ENCODE measurements at regions not wholly inside any gene's neighbourhood (a gene's known extent, or its start where the extent isn't known, plus 50 kb on each side); places are given as distances from the start of the nearest gene placed in this dataset.

DNA sequence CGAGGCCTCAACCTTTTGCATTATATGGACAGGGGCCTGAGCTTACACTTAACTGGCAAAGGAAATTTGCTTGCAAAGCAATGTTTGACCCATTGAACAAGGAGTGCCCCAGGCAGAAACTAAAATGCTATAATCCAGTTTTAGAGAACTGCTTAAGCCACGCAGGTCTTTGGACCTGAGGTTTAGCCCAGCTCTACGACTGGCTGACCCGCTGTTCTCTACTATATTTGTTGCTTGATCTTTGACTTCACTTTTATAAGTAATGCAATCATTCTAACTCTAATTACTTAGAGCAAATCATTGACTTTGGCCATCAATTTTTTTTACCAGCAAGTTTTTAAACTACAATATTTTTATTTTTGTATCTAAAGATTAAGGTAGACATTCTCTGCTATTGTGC lies 268.8 kb downstream of the MREG start:
- Histone ChIP-seq H3K27me3 (ENCODE audit: control insufficient read depth, insufficient read depth, low read length) (no peaks in the 10 kb centered on the region), H3K4me3 (ENCODE audit: low read length) (no peak overlapping the region), H3K9me3 (ENCODE audit: control insufficient read depth, insufficient read depth, low read length) (no peaks in the 10 kb centered on the region), H3K4me1 (ENCODE audit: control insufficient read depth, insufficient read depth, low read length) (no peaks in the 10 kb centered on the region), H3K27ac (ENCODE audit: low read length) (no peak overlapping the region), H3K36me3 (ENCODE audit: control insufficient read depth, insufficient read depth, low read length) (no peaks in the 10 kb centered on the region)
- no peak for DNase-seq
- intact Hi-C loops (cut with micrococcal nuclease) = no loop called here
- no peak overlapping the region for H3K4me3 Mint-ChIP-seq
- ATAC-seq = no peak
- no peaks in the 10 kb centered on the region for H3K36me3 Mint-ChIP-seq
- WGBS (ENCODE audit: insufficient coverage) = 97% methylated on average over 4 of the region's 4 CpGs
- peaks cover 9 to 23% of the 10 kb centered on the region in 2 donors for H3K27me3 Mint-ChIP-seq (ENCODE audit: low read depth in 2 of 2)
- no peaks in the 10 kb centered on the region for H3K9me3 Mint-ChIP-seq
- TF ChIP-seq, protein P1, sequence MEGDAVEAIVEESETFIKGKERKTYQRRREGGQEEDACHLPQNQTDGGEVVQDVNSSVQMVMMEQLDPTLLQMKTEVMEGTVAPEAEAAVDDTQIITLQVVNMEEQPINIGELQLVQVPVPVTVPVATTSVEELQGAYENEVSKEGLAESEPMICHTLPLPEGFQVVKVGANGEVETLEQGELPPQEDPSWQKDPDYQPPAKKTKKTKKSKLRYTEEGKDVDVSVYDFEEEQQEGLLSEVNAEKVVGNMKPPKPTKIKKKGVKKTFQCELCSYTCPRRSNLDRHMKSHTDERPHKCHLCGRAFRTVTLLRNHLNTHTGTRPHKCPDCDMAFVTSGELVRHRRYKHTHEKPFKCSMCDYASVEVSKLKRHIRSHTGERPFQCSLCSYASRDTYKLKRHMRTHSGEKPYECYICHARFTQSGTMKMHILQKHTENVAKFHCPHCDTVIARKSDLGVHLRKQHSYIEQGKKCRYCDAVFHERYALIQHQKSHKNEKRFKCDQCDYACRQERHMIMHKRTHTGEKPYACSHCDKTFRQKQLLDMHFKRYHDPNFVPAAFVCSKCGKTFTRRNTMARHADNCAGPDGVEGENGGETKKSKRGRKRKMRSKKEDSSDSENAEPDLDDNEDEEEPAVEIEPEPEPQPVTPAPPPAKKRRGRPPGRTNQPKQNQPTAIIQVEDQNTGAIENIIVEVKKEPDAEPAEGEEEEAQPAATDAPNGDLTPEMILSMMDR (IDR thresholded peaks at IDR 0.05) = no peak
- H3K4me1 Mint-ChIP-seq = peaks cover 0 to 9% of the 10 kb centered on the region in 2 donors
- H3K27ac Mint-ChIP-seq = no peak overlapping the region

DNA sequence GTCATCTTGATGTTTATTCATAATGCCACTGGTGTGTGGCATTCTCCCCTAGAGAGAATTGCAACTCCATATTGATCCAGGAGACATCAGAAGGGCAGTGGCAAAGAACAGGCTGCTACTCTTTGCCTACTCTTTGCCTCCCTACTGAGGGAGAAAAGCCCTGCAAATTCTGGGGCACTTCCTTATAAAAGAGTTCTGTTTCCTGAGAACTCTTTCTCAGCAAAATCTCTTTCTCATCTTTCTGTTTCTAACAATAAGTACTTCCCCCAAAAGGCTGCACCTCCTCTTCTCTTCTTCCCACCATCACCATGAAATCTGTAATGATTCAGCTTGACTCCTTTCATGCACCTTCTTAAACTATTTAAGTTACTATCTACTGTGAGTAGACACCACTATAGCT lies 270.3 kb downstream of the MREG start:
- Mint-ChIP-seq H3K9me3 (no peaks in the 10 kb centered on the region), H3K27ac (no peak overlapping the region), H3K4me1 (peaks cover 0 to 4% of the 10 kb centered on the region in 2 donors), H3K27me3 (ENCODE audit: low read depth in 2 of 2) (peaks cover 9 to 32% of the 10 kb centered on the region in 2 donors), H3K36me3 (no peaks in the 10 kb centered on the region), H3K4me3 (no peak overlapping the region)
- Histone ChIP-seq H3K4me3 (ENCODE audit: low read length) (no peak overlapping the region), H3K27me3 (ENCODE audit: control insufficient read depth, insufficient read depth, low read length) (no peaks in the 10 kb centered on the region), H3K4me1 (ENCODE audit: control insufficient read depth, insufficient read depth, low read length) (no peaks in the 10 kb centered on the region), H3K27ac (ENCODE audit: low read length) (no peak overlapping the region), H3K9me3 (ENCODE audit: control insufficient read depth, insufficient read depth, low read length) (no peaks in the 10 kb centered on the region), H3K36me3 (ENCODE audit: control insufficient read depth, insufficient read depth, low read length) (no peaks in the 10 kb centered on the region)
- TF ChIP-seq, protein P1 (IDR thresholded peaks at IDR 0.05) = no peak
- DNase-seq (no peak), ATAC-seq (no peak)
- intact Hi-C loops (cut with micrococcal nuclease) = no loop called here

DNA sequence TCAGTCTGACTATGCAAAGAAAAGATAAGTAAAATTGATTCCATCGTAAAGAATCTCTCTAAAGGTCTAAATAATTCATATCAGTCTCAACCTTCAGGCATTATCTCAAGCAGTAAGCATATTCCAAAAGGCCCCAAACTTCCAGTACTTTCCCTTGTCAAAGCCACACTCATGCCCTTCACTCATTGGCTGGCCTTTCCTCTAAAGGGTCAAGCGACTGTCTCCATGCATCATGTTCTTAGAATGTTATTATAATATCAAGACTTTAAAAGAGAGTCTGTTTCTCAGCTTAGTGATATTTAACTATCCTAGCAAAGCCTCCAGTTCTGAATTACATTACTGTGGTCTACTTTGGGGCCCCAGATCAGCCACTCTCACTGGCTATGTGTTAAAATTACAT lies 271.3 kb downstream of the MREG start:
- no peak for DNase-seq
- WGBS (ENCODE audit: insufficient coverage) = 93% methylated on average over 1 of the region's 2 CpGs
- Mint-ChIP-seq H3K4me1 (peaks cover 0 to 4% of the 10 kb centered on the region in 2 donors), H3K36me3 (no peaks in the 10 kb centered on the region), H3K27me3 (ENCODE audit: low read depth in 2 of 2) (peaks cover 9 to 35% of the 10 kb centered on the region in 2 donors), H3K27ac (no peak overlapping the region), H3K9me3 (no peaks in the 10 kb centered on the region), H3K4me3 (no peak overlapping the region)
- Histone ChIP-seq H3K9me3 (ENCODE audit: control insufficient read depth, insufficient read depth, low read length) (no peaks in the 10 kb centered on the region), H3K27me3 (ENCODE audit: control insufficient read depth, insufficient read depth, low read length) (no peaks in the 10 kb centered on the region), H3K4me1 (ENCODE audit: control insufficient read depth, insufficient read depth, low read length) (no peaks in the 10 kb centered on the region), H3K36me3 (ENCODE audit: control insufficient read depth, insufficient read depth, low read length) (no peaks in the 10 kb centered on the region), H3K27ac (ENCODE audit: low read length) (no peak overlapping the region), H3K4me3 (ENCODE audit: low read length) (no peak overlapping the region)
- TF ChIP-seq, protein P1 (IDR thresholded peaks at IDR 0.05) = no peak
- intact Hi-C loops (cut with micrococcal nuclease) = no loop called here
- ATAC-seq = no peak

DNA sequence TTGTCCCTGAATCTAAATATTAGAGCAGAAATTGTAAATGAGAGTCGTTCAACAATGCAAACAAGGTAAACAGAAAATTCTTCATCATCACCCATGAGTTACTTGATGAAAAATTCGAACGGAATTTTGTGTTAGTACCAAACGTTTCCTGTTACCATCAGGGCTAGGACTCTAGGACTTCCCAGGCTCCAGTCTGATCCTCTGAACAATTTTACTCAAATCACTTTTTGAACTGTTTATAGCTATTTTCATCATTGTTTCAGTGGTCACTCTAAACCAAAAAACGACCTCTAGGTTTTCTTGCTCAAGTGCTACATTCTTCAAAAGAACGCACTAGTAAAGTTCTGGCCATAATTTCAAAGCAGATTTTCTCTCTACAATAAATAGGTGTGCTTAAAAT lies 273.3 kb downstream of the MREG start:
- peaks cover 6 to 27% of the 10 kb centered on the region in 2 donors for H3K27me3 Mint-ChIP-seq (ENCODE audit: low read depth in 2 of 2)
- Histone ChIP-seq H3K36me3 (ENCODE audit: control insufficient read depth, insufficient read depth, low read length) (no peaks in the 10 kb centered on the region), H3K27me3 (ENCODE audit: control insufficient read depth, insufficient read depth, low read length) (peaks cover 2% of the 10 kb centered on the region), H3K4me3 (ENCODE audit: low read length) (no peak overlapping the region), H3K9me3 (ENCODE audit: control insufficient read depth, insufficient read depth, low read length) (no peaks in the 10 kb centered on the region), H3K27ac (ENCODE audit: low read length) (no peak overlapping the region), H3K4me1 (ENCODE audit: control insufficient read depth, insufficient read depth, low read length) (no peaks in the 10 kb centered on the region)
- no peak for ATAC-seq
- intact Hi-C loops (cut with micrococcal nuclease) = no loop called here
- no peak overlapping the region for H3K27ac Mint-ChIP-seq
- TF ChIP-seq, protein P1 (IDR thresholded peaks at IDR 0.05) = no peak
- no peaks in the 10 kb centered on the region for H3K36me3 Mint-ChIP-seq
- no peak overlapping the region for H3K4me3 Mint-ChIP-seq
- no peak for DNase-seq
- H3K9me3 Mint-ChIP-seq = no peaks in the 10 kb centered on the region
- no peaks in the 10 kb centered on the region for H3K4me1 Mint-ChIP-seq
- WGBS (ENCODE audit: insufficient coverage) = 84% methylated on average over 5 of the region's 6 CpGs

All from natural killer cell (primary cell).